HG02981 (cell line): ENCODE measurements at regions not wholly inside any gene's neighbourhood (a gene's known extent, or its start where the extent isn't known, plus 50 kb on each side); places are given as distances from the start of the nearest gene placed in this dataset.
"Not testable (repeated sequence)": the region's sequence is repeated elsewhere in the genome, so short reads cannot be mapped to it uniquely, and the experiment has no call there.

Experiments
- ATAC-seq: cut with Tn5 transposase; IDR thresholded peaks from one replicate; pipeline ENCODE4 v1.9.1; 2021; ENCODE audit warnings: mild to moderate bottlenecking, moderate library complexity; ENCODE audit not compliant: unreplicated experiment

DNA sequence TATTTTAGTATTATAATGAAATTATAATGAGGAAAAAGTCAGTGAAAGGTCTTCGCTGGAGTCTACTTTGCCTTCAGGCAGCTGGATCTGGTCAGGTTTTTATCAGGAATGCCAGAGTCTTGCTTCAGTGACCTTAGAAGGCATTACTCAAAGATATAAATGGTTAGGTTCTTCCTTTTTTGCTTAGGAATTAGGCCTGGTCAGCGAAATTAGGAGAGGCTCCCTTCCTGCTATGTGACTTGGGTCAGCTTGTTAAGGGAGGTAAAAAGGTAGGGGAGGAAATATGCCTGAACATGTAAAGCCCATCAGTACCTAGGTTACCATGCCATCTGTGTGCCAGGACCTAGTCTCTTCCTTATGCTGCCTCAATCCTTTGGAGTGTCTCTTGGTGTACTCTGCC is 115.1 kb downstream of the OTOR start:
- ATAC-seq = no peak

GRCh38 chr20:16864069-16864468 is 115.9 kb downstream of the OTOR start:
- no peak for ATAC-seq

DNA sequence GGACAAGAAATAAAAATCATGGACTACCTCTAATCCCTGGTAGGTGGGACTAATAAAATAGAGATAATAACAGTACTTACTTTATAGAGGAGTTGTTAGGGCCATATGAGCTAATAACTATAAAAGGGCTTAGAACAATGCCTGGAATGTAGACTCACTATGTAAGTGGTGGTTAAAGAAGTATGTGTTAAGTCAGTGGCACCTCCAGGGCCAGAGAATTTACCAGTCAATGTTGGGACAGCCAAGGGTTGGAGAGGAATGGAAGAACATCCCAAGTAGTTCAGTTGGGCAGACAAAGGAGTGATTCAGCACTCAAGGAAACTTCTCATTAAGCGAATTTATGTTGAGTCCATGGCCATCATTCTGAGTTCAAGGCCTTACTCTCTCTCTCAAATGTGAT is 116.8 kb downstream of the OTOR start:
- no peak for ATAC-seq

DNA sequence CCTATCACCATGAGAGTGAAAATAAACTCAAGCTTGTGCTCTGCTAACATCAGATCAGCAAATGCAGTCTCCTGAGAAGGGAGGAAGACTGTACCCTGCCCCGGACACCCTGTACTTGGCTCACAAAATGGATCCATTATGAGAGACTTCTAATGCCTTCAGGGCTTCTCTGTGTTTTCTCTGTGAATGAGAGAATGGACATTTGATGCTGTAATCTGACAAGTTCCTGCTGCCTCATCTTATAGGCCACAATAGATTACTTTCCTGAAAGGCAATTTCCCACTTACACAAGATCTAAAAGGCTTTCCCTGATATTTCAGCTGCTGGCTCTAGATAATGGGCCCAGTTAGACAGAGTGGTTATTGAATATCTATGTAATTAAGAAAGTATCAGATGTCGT is 117.2 kb downstream of the OTOR start:
- ATAC-seq = no peak

- not testable (repeated sequence) for ATAC-seq
Observed at GRCh38 chr20:16873124-16873523, 125.0 kb downstream of the OTOR start.

GRCh38 chr20:16877053-16877554 is 128.9 kb downstream of the OTOR start:
- no peak for ATAC-seq

DNA sequence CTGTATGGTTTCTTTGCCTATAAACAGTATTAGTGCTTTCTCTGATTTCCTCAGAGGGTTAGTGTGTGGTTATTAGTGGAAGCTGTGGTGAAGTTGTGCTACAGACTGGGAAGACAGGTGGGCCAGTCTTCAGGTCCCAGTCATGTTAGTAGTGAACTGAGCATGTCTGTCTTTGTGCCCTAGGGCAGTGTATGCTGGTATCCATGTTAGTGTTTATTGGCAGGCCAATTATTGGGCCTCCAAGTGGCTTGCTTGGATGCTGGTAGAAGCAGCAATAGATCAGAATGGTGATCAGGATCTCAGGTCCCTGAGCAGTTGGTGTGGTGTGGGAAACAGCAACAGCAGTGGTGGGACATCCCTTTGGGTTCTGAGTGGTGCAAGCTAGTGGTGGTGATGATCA is 137.6 kb downstream of the OTOR start:
- no peak for ATAC-seq

- ATAC-seq = no peak
Observed at GRCh38 chr20:16898433-16898832, 150.3 kb downstream of the OTOR start.

DNA sequence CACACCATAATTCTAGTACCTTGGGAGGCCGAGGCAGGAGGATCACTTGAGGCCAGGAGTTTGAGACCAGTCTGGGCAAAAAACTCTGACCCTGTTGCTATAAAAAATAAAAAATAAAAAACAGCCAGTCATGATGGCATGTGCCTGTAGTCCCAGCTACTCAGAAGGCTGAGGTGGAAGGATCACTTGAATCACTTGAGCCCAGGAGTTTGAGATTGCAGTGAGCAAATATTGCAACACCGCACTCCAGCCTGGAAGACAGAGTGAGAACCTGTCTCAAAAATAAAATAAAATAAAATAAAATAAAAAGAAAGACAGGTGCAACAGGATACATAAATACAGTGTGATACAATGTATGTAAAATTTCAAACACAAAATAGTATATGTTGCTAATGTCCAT is 154.5 kb downstream of the OTOR start:
- ATAC-seq = no peak

DNA sequence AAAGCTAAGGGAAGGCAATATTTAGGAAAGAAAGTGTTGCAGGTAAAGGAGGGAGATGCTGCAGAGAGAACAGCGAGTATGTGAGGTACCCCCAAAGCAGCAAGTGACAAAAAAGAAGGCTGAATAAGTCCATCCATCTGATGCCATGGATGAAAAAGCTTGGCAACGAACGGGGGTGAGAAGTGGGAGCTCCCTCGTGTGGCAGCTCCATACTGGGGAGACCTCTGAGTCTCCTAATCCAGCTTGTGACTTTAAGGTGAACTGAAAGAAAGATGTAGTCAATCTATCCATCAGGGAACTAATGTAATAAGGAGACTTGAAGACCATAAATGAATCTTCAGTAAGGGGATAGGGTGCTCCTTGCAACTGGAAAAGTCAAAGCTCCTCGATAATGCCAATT is 156.6 kb downstream of the OTOR start:
- no peak for ATAC-seq

- ATAC-seq = no peak
Observed at GRCh38 chr20:16914277-16914676, 166.1 kb downstream of the OTOR start.

GRCh38 chr20:16916165-16916564 is 168.0 kb downstream of the OTOR start:
- ATAC-seq = no peak

DNA sequence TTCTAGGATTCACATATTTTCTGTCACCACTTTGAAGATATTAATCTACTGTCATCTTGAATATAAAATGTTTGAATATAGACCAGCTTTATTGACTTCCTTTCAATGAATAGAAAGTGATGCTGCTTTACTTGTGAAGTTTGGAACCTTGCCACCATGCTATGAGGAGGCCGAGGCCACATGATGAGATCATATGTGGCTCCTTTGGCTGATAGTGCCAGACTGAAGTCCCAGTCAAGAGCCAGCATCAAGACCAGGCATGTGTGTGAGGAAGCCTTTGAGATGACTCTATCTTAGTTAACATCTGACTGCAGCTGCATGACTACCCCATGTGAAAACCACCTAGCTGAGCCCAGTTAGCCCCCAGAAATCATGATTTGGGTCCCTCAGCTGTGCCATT is 169.5 kb downstream of the OTOR start:
- no peak for ATAC-seq

DNA sequence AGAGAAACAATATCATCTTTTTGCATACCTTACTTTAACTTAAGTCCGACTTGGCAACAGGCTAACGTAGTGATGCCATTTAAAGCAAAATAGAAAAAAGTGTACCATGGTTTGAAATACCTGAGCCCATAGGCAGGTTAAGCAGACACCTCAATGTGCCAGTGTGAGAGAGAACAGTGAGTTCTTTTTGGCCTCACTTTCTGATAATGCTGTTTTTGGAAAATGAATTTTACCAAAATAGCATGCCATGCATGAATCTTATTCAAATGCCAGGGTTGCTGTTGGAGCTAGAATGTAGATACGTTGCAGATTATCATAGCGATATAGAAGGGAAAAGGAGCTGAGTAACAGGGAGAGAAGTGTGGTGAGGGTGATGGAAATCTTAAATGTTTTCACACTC is 170.2 kb downstream of the OTOR start:
- ATAC-seq = no peak

- no peak for ATAC-seq
Observed at GRCh38 chr20:16919841-16920240, 171.7 kb downstream of the OTOR start.

DNA sequence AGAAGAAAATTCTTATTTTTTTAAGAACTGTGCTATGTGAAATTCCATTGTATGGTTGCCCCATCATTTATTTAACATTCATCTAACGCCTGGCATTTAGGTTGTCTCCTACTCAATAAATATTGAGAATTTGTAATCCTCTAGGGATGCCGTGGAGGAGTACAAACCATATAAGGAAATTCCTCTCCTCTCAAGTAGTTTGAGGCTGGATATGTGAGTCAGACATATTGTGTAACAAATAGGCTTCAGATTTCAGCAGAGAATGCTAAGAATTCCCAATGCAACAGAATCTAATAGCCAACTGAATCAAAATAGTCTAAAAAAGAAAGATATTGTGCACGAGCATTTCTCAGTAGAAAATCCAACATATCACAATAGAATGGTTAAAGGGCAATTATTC is 174.7 kb downstream of the OTOR start:
- no peak for ATAC-seq

DNA sequence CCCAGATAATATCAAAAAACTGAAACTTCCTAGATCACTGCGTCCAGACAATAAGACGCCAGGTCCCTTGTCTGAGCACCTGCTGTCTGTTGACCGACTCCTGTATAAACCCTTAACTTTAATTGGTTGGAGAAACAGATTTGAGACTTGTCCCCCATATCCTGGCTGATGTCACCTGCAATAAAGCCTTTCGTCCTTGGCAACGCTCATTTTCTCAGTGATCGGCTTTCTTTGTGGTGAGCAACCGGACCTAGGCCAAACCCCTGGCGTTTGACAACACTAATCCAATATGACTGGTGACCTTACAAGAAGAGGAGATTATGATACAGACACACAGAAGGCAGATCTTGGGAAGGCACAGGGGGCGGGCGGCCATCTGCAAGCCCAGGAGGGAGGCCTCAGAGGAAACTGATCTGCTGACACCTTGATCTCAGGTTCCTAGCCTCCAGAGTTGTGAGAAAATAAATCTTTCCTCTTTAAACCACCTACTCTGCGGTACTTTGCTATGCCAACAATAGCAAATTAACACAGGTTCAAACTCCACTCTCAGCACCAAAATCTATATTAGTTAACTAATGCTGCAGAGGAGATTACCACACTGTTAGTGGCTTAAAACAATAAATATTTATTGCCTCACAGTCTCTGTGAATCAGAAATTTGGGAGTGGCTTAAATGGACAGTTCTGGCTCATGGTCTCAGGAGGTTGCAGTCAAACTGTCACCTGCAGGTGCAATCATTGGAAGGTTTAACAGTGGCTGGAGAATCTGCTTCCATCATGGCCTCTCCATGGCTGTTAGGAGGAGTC is 178.7 kb downstream of the OTOR start:
- ATAC-seq = no peak

GRCh38 chr20:16929756-16930155 is 181.6 kb downstream of the OTOR start:
- no peak for ATAC-seq

- no peak for ATAC-seq
Observed at GRCh38 chr20:16930656-16931055, 182.5 kb downstream of the OTOR start.

- ATAC-seq = no peak
Observed at GRCh38 chr20:16939051-16939450, 190.9 kb downstream of the OTOR start.

GRCh38 chr20:16940701-16941100 is 192.5 kb downstream of the OTOR start:
- no peak for ATAC-seq

DNA sequence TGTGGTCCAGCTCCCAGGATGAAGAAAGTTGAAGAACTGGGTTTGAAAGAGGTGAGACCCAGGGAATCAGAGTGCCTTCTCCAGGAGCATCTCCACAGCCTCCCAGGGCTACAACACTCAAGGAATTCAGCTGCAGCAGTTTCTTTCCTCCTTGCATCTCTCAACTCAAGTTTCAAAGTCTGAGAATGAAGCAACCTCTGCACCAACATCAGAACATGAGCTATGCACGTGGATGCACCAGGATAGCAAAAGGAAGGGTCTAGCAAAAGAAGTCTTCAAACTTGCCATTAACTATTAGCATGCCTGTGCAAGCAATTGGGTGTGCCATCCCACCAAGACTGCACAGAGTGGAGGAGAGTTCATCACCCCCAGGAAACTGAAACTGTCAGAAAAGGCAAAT is 193.9 kb downstream of the OTOR start:
- ATAC-seq = no peak

DNA sequence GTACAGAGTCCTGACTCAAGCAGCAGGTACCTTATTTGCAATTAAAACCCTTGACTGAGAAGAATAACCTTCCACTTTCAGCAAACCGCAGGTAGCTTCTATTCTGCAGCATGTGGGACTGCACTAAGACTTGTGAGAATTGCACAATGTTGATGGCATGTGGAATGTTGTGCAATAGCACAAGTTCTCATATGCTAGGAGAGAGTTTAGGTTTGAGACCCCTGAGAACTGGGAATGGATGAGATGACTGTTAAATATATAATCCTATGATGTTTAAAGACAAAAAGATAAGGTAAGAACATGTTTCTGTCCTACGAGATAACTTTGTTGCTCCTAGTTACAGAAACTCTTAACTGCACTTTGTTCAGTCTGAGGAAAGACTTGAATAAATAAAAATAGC is 194.6 kb downstream of the OTOR start:
- ATAC-seq = no peak
